ENCODE measurements at regions not wholly inside any gene's neighbourhood (a gene's known extent, or its start where the extent isn't known, plus 50 kb on each side); places are given as distances from the start of the nearest gene placed in this dataset.

DNA sequence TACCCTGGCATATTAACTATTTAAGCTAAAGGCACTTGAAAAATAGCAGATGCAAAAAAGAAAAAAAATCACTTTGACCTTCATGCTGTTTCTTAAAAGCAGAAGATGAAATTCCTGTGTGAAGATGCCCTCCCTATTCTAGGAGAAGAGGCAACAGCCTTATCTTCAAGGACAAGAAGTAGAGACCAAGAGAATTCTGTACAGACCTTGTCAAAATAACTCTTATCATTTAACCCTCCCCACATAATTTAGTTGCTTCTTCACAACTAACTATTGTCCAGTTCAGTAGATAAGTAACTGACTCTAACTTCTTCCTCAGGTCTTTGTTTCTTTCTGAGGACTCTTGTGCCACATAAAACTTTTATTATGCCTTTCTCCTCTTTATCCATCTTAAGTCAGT, 72.0 kb upstream of the MARCHF10 start:
- no peak for DNase-seq

DNA sequence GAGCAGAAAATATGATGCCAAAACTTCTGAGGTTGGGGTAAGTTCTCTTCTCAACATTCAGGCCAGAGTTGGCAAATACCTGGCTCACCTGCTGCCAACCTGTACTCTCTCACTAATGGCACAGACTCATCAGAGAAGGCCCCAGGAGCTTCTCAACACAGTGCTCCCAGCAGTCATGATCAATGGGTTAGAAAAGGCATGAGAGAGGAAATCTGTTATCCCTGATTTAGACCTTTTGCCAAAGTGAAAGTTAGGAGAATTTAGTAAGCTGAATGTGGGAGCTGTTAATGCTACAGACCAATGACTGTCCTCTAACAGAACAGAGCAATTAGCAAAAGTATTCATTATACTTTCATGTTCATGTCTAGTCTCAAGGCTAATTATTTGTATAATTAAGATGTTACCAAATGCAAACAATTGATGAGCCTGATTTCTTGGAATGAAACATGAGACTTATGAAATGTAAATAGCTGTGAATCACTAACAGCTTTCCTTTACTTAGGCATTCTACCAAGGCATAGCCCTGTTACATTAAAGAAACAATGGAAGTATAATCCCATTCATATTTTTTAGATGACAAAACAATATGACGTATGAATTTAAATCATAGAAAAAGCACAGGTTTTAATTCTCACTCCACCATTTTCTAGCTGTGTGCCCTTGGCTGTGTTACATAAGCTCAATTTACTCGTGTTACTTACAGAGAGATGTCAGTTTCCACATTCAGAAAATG, 68.7 kb upstream of the MARCHF10 start:
- no peak for DNase-seq

DNA sequence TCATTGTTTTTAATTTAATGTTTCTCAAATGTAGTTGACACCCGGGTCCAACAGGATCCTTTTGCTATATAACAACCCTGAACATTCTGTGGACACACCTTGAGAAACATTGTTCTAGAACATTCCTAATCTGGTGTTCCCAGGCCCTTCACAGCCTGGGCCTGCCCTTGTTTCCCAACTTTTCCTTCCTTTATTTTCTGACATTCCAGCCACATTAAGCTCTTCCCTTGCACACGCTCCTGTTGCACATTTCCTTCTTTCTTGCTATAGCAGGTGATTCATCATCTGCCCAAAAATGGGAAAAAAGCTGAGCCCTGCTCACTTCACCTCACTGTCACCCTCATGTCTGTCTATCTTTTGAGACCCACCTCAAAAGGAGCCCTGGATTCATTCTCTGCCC, 67.9 kb upstream of the MARCHF10 start:
- no peak for DNase-seq

DNA sequence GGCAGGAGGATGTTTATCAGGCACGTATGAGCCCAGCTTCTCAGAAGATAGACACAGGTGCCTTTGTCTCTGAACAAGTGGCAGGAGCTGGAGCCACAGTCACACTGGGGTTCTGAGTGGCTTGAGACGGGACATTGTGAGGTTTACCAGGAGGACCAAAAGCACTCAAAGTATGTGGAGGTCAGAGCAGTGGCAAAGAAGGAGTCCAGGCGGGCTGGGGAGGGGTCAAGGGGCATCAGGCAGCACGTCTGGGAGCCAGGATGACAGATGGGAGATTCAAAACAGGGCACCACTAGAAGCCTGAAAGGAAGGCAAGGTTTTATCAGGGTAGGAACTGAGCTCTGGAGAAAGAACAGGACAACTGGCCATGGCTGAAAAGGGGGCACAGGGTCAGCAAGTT, 67.2 kb upstream of the MARCHF10 start:
- no peak for DNase-seq

DNA sequence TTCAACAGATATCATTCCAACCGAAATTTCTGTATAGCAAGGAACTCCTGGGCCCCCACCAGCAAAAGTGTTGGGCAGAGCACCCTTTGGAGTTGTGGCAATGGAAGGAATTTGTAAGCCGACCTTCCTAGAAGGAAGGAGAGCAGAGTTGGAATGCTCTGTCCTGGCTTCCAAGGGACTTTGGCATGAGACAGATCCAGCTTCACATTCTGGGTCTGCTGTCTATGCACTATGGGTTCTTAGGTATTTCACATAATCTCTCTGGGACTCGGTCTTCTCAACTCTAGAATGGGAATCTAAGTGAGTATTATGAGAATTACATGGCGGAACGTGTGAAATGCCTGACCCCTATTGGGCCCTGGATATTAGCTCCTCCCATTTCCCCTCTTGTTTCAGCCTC, 63.2 kb upstream of the MARCHF10 start:
- no peak for DNase-seq

DNA sequence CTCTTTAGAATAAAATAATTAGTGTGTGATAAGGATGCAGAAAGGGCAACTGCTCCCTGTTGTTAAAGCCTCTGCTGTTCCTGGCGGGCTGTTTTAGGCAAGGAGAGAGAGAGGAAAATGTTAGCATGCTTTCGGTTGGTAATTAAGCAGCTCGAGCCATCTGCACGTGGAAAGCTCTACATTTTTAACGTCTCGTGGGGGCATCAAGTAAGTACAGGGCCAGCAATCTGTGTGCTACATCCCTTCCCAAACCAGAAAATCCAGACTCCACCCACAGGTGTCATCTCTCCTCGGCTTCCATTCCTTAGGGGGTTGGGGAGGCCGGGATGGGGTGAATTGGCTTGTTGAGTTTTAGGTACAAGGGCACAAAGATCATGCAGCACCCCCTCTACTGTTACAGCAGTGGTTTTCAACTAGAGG, 62.4 kb upstream of the MARCHF10 start:
- no peak for DNase-seq

DNA sequence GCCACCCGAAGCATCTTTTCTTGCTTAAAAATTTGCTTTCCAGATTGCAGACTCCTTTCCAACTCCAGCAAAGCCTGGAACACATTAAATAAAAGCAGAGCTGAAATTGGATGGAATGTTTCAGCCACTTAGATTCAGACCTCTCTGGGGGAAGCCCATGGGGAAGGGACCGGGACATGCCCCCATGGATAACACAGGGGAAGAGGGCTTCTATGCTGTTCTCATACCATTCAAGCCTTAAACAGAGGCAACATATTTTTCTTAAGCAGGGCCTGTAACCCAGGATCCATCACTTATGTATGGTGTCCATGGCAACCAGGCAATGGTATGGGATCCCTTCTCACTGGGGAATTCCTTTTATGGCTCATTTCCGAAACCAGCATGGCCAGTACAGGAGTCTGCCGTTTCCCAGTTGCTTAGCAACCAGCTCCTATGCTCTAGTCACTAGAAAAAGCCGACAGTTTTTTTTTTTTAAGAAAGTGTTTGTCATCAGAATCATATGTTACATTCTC, 62.0 kb upstream of the MARCHF10 start:
- DNase-seq, result no peak

DNA sequence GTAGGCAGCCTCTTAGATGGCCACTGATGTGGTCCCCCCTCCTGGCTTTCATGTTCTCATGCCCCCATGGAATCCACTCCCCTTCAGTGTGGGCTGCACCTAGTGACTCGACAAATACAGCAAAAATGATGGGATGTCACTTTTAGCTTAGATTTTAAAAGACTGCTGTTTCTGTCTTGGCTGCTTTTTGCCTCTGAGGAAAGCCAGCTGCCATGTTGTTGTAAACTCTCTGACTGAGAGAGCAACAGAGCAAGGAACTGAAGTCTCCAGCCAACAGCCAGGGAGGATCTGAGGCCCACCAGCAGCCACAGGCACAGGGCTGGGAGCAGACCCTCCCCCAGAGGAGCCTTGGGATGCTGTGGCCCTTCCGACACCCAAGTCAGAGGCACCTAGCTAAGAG, 60.6 kb upstream of the MARCHF10 start:
- DNase-seq, result no peak

DNA sequence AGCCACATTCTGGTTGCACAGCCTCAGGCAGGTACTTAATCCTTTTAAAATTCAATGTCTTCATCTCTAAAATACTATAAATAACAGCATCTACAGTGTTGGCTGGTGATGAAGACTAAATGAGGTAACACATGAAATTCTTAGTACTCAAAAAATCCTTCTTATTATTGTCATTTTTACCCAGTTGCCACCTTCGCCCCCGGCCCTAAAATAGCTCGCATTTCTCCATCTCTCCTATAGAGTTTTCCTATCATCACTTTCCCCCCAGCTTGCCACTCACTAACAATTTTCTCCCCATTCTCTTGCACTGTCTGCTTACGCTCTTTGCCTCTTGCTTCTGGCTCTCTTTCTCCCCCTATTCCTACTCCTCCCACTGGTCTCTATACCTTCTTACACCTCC, 59.9 kb upstream of the MARCHF10 start:
- no peak for DNase-seq

DNA sequence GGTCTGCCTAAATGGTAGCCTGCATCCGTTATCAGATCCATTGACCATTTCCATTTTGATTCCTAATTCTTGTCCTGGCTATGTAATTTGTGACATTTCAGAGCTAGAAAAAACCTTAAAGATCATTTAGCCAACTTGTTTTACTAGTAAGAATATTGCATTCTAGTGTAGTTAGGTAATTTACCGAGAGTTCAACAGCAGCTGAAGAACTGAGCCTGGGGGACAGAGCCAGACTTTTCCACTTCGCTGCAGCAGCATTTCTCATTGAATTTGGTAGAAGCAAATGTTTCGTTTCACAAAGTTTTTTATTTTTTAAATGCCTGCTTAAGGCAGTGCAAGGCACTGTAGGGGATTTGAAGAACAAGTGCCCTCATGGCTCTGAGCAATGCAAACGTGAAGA, 59.2 kb upstream of the MARCHF10 start:
- DNase-seq, result no peak

DNA sequence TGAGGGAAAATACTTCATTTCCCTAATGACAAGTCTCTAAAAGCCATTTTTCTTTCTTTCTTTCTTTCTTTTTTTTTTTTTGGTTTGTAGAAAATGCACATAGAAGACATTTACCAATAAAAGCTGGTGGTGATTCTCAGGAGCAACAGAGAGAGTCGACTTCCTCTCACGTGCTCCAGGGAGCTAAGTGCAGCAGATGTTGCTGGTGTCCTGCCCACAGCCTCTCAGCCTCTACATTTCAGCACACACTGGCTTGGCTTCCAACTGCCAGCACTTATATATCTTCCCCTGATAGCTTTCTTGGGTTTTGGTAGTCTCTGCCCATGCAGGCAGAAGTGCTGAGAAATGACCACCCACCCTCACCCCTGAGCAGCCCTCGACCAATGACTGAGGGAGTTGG, 58.4 kb upstream of the MARCHF10 start:
- no peak for DNase-seq

DNA sequence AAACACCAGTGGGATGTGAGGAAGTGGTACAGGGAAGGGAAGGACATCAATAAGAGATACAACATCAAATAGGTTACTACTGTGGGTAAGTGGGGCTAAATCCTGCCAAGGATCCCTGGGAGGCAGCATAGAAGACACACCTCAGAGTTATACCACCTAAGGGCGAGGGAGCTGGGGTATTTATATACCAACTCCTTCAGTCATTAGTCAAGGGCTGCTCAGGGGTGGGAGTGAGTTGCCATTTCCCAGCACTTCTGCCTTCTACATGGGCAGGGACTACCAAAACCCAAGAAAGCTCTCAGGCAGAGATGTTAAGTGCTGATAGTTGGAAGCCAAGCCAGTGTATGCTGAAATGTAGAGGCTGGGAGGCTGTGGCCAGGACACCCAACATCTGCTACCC, 57.5 kb upstream of the MARCHF10 start:
- no peak for DNase-seq

DNA sequence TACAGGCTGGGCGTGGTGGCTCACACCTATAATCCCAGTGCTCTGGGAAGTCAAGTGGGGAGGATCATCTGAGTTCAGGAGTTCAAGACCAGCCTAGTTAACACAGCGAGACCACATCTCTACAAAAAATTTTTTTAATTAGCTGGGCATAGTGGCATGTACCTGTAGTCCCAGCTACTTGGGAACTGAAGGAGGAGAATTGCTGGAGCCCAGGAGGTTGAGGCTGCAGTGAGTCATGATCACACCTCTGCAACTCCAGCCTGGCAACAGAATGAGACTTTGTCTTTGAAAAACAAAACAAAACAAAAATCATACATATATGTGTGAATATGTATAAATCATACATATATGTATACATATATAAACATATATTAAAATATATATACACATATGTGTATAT, 54.1 kb upstream of the MARCHF10 start:
- no peak for DNase-seq

DNA sequence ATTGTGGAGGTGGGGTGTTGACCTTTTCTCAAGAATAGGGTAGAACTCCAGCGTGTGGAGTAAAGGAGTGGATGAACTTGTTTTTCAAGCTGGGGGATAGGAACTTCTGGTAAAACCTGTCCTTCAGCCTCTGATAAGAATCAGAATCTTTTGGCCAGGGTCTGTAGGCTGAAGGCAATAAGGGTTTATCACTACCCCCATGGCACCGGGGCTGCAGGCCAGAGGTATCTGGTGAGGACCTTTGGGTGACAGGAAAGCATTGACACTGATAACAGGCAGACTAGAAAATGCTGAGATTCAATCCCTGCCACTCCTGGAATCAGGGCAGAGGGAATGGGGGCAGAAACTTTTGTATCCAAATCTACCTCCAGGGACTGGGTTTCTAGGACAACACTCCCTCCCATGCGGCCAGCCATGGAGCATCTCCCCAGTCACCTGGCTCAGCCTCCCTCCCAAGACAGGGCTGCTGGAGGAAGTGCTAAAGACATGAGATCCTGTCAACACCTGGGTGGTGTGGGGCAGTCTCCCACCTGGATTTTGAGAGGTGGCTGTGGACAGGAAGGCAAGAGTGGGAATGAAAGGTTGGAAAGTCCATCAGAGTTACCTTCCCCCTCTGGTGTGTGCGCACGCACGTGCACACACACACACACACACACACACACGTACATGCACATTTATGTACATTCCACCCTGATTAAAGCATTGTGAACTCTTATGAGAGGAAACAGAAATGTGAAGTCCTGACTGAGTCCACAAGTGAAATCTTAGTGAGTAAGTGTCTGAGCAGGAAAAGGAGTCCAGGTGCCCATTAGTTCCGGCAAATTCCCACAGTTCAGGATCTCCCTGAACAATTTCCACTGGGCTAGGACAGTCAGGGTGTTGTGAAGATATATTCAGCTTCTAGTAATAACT, 53.1 kb upstream of the MARCHF10 start:
- DNase-seq, result no peak

DNA sequence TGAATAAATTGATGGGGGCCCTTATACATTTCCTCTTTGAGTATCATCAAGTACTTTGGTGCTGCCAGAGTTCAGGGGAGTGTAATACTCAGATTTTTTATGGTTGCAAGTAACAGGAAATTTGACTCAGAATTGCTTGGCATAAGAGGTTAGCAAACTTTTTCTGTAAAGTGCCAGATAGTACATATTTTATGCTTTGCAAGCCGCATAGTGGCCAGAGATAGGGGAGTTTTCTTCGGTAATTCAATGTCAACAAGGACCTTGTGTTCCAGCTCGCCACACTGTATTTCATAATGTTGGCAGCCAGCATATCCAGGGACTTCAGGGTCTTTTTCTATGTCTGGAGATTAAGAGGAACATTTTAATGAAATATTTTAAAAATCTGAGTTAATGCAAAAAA, 51.0 kb upstream of the MARCHF10 start:
- DNase-seq, result no peak

Data from stimulated activated CD4-positive, alpha-beta T cell treated with anti-CD3 and anti-CD28 coated beads, Interleukin-2, amount 100 ng/mL, for 24 hours (primary cell).